ENCODE measurements at regions not wholly inside any gene's neighbourhood (a gene's known extent, or its start where the extent isn't known, plus 50 kb on each side); places are given as distances from the start of the nearest gene placed in this dataset.

DNA sequence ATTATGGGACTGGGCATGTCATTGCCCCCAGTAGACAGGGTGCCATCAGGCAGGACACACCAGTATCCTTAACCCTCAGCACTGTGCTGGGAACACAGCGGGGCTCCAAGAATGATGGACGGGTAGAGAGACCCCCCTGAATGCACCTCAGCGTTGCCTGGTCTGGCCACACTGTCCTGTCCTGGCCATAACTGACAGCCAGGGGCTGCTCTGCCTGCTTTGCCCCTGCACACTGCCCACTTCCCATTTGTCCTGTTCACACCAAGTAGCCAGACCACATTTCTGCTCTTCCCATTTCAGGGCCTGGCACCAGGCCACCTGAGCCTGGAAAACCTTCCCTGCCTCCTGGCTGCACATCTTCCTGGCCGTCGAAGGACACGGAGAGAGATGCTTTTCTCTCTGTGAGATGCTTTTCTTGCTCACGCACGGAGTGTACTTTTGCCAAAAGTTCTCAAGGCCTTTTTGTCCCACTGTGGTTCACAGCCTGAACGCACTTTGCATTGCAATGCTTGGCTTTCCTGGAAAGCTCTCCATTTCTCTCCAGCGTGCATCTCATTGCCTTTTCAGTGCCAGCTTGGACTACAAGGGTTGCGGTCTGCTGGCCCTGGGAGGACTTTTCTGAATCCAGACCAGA lies 131.0 kb upstream of the EEPD1 start:
- Histone ChIP-seq H3K4me2 (no peak overlapping the region), H3K4me1 (0 out of 3 replicates have a peak, but pooled peaks cover 4% of the 10 kb centered on the region), H3K4me3 (no peak overlapping the region), H3K27ac (no peak overlapping the region; a peak in 1 of 6 replicates), H3K9me3 (no peaks in the 10 kb centered on the region)
- ATAC-seq (peak; percentile 30 to 59; a peak in 3 of 6 replicates), FAIRE-seq (no peak), DNase-seq (ENCODE audit: low read depth in 1 of 2, low spot score in 1 of 2) (no peak)
- ChIA-PET CTCF (interaction anchor here (0.7 to 1.6 kb wide), 8 partner anchors 8 to 345 kb away, joined by 3 to 9 read pairs (median 4); a partner anchor contains a TSS), POLR2A (no interaction called here)
- no peak for TF ChIP-seq POLR2A (IDR thresholded peaks at IDR 0.05; ENCODE audit: low read length)
- 89% methylated on average over 11 of the region's 11 CpGs for WGBS (ENCODE audit: missing lambda C conversion rate)

DNA sequence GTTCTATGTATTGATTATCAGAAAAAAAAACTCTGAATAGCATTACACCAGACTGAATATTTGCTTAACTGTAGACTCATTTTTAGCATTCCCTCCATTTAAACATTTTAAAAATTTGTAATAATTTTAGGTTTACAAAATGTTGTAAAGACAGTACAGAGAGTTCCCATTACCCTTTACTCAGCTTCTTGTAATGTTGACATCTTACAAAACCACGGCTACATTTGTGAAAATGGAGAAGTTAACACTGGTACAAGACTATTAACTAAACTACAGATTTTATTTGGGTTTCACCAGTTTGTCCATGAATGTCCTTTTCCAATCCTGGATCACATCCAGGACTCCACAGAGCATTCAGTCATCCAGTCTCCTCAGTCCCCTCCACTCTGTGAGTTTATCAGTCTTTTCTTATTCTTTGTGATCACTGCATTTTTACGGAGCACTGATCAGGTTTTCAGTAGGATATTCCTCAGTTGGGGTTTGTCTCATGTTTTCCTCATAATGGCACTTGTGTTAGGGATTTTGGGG lies 130.0 kb upstream of the EEPD1 start:
- H3K4me2 ChIP-seq, result no peak overlapping the region
- DNase-seq (ENCODE audit: low read depth in 1 of 2, low spot score in 1 of 2), result no peak
- ATAC-seq, result no peak
- FAIRE-seq, result no peak
- 0 out of 3 replicates have a peak, but pooled peaks cover 4% of the 10 kb centered on the region for H3K4me1 ChIP-seq
- no peak for TF ChIP-seq ZFP36 (IDR thresholded peaks at IDR 0.05; ENCODE audit: borderline replicate concordance, partially characterized antibody)
- TF ChIP-seq HDAC2 (IDR thresholded peaks at IDR 0.05), result no peak
- TF ChIP-seq MYC (IDR thresholded peaks at IDR 0.05; ENCODE audit: borderline replicate concordance, low read length), result no peak
- no peak for TF ChIP-seq TFCP2L1 (CRISPR knock-in tag; IDR thresholded peaks at IDR 0.05)
- TF ChIP-seq HOXB13 (CRISPR knock-in tag; IDR thresholded peaks at IDR 0.05; ENCODE audit: low read depth), result no peak
- no peak for TF ChIP-seq HMGXB4 (CRISPR knock-in tag; IDR thresholded peaks at IDR 0.05; ENCODE audit: borderline replicate concordance)
- TF ChIP-seq CTCF (IDR thresholded peaks at IDR 0.05), result no peak
- no peak for TF ChIP-seq NPAS2 (CRISPR knock-in tag; IDR thresholded peaks at IDR 0.05; ENCODE audit: borderline replicate concordance)
- no peak for TF ChIP-seq CBX2 (IDR thresholded peaks at IDR 0.05; ENCODE audit: borderline replicate concordance, low read depth)
- no peak for TF ChIP-seq ELK1 (IDR thresholded peaks at IDR 0.05; ENCODE audit: low read depth, low read length)
- TF ChIP-seq ATOH8 (CRISPR knock-in tag; IDR thresholded peaks at IDR 0.05; ENCODE audit: low read depth), result no peak
- TF ChIP-seq, protein P1, sequence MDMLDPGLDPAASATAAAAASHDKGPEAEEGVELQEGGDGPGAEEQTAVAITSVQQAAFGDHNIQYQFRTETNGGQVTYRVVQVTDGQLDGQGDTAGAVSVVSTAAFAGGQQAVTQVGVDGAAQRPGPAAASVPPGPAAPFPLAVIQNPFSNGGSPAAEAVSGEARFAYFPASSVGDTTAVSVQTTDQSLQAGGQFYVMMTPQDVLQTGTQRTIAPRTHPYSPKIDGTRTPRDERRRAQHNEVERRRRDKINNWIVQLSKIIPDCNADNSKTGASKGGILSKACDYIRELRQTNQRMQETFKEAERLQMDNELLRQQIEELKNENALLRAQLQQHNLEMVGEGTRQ (IDR thresholded peaks at IDR 0.05), result no peak
- TF ChIP-seq EHF (CRISPR knock-in tag; IDR thresholded peaks at IDR 0.05), result no peak
- TF ChIP-seq, protein P2, sequence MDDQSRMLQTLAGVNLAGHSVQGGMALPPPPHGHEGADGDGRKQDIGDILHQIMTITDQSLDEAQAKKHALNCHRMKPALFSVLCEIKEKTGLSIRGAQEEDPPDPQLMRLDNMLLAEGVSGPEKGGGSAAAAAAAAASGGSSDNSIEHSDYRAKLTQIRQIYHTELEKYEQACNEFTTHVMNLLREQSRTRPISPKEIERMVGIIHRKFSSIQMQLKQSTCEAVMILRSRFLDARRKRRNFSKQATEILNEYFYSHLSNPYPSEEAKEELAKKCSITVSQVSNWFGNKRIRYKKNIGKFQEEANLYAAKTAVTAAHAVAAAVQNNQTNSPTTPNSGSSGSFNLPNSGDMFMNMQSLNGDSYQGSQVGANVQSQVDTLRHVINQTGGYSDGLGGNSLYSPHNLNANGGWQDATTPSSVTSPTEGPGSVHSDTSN (IDR thresholded peaks at IDR 0.05), result no peak
- no peak for TF ChIP-seq CEBPB (IDR thresholded peaks at IDR 0.05)
- H3K27ac ChIP-seq, result no peak overlapping the region
- H3K9me3 ChIP-seq, result no peaks in the 10 kb centered on the region
- ChIA-PET CTCF (no interaction called here), POLR2A (no interaction called here)
- 92% methylated on average over 2 of the region's 2 CpGs for WGBS (ENCODE audit: missing lambda C conversion rate)
- no peak overlapping the region for H3K4me3 ChIP-seq
